HepG2 (cell line): ENCODE measurements at regions not wholly inside any gene's neighbourhood (a gene's known extent, or its start where the extent isn't known, plus 50 kb on each side); places are given as distances from the start of the nearest gene placed in this dataset.

Experiments
- AHR ChIP-seq: IDR thresholded peaks from 2 replicates; pipeline ENCODE4 v1.6.1; 2018; ENCODE audit warnings: missing genetic modification reagents, missing compliant biosample characterization
- ELK4 ChIP-seq: sonication (generic); formaldehyde crosslinking; IDR thresholded peaks from 2 replicates; pipeline ENCODE4 v1.9.0; 2021; ENCODE audit warnings: missing genetic modification reagents, borderline replicate concordance
- ERF ChIP-seq: IDR thresholded peaks from 2 replicates; pipeline ENCODE4 v1.6.1; 2018; ENCODE audit warnings: missing biosample characterization, missing genetic modification reagents
- MEF2D ChIP-seq: sonication (generic); formaldehyde crosslinking; IDR thresholded peaks from 2 replicates; pipeline ENCODE4 v1.5.1; 2020; ENCODE audit warnings: mild to moderate bottlenecking, missing genetic modification reagents
- NFAT5 ChIP-seq: sonication (generic); formaldehyde crosslinking; IDR thresholded peaks from 2 replicates; pipeline ENCODE4 v1.4.0; 2020; ENCODE audit warnings: missing genetic modification reagents
- PAF1 ChIP-seq: IDR thresholded peaks from 2 replicates; pipeline ENCODE4 v1.6.1; 2016; ENCODE audit warnings: missing genetic modification reagents, missing compliant biosample characterization
- TEAD2 ChIP-seq: sonication (generic); formaldehyde crosslinking; IDR thresholded peaks from 2 replicates; pipeline ENCODE4 v1.9.0; 2021; ENCODE audit warnings: missing genetic modification reagents
- ZBTB3 ChIP-seq: sonication (generic); formaldehyde crosslinking; IDR thresholded peaks from 2 replicates; pipeline ENCODE4 v1.4.0; 2020; ENCODE audit warnings: low read depth, mild to moderate bottlenecking, moderate library complexity, missing genetic modification reagents, borderline replicate concordance
- ZFX ChIP-seq: sonication (generic); formaldehyde crosslinking; IDR thresholded peaks from 2 replicates; pipeline ENCODE4 v1.4.0; 2020; ENCODE audit warnings: mild to moderate bottlenecking, low read depth, missing genetic modification reagents, moderate library complexity
- ZNF281 ChIP-seq: sonication (generic); formaldehyde crosslinking; IDR thresholded peaks from 2 replicates; pipeline ENCODE4 v1.4.0; 2020; ENCODE audit warnings: missing genetic modification reagents, borderline replicate concordance
- ZNF326 ChIP-seq: sonication (generic); formaldehyde crosslinking; IDR thresholded peaks from 2 replicates; pipeline ENCODE4 v1.4.0; 2020; ENCODE audit warnings: missing genetic modification reagents, borderline replicate concordance
- ZNF333 ChIP-seq: sonication (generic); formaldehyde crosslinking; IDR thresholded peaks from 2 replicates; pipeline ENCODE4 v1.4.0; 2020; ENCODE audit warnings: mild to moderate bottlenecking, missing genetic modification reagents, borderline replicate concordance
- ZNF83 ChIP-seq: sonication (generic); formaldehyde crosslinking; IDR thresholded peaks from 2 replicates; pipeline ENCODE4 v1.4.0; 2020; ENCODE audit warnings: missing genetic modification reagents, mild to moderate bottlenecking, borderline replicate concordance

- TF ChIP-seq NFAT5 (CRISPR knock-in tag) (no peak), ZNF326 (no peak), ELK4 (CRISPR knock-in tag) (no peak), ZNF281 (CRISPR knock-in tag) (no peak), MEF2D (CRISPR knock-in tag) (no peak), PAF1 (CRISPR knock-in tag) (no peak), ERF (CRISPR knock-in tag) (no peak), AHR (CRISPR knock-in tag) (no peak), ZBTB3 (CRISPR knock-in tag) (no peak), ZFX (no peak), TEAD2 (CRISPR knock-in tag) (no peak), ZNF333 (no peak), ZNF83 (CRISPR knock-in tag) (no peak)
These were observed 118.7 kb downstream of the NUP35 start (continued) for GRCh38 chr2:183242937-183243336.
